CD14-positive monocyte (primary cell): ENCODE measurements at regions not wholly inside any gene's neighbourhood (a gene's known extent, or its start where the extent isn't known, plus 50 kb on each side); places are given as distances from the start of the nearest gene placed in this dataset.

Experiments
- DNase-seq, 3 donors: peaks; one replicate each; pipeline ENCODE4 v3.0.0-alpha.2; 2011 to 2022
- H2AFZ ChIP-seq: 2 replicates; pipeline ENCODE4 v1.6.0; 2012; ENCODE audit warnings: mild to moderate bottlenecking, low read depth, low read length, inconsistent platforms; ENCODE audit not compliant: insufficient read depth, poor library complexity, severe bottlenecking
- H3K27ac ChIP-seq, 2 donors: 1 replicate in 1 of 2; 2 replicates in 1 of 2; pipeline ENCODE4 v1.5.1; 2012 to 2013; ENCODE audit warnings: low read length in 2 of 2, control low read depth in 1 of 2, inconsistent platforms in 1 of 2, low read depth in 1 of 2, mild to moderate bottlenecking in 1 of 2
- H3K27me3 ChIP-seq, 2 donors: one replicate each; pipeline versions ENCODE4 v1.6.0 to v1.6.1; 2011 to 2013; ENCODE audit warnings: low read length in 2 of 2; ENCODE audit not compliant: control insufficient read depth in 2 of 2, insufficient read depth in 2 of 2
- H3K36me3 ChIP-seq, 2 donors: replicated peaks in 1 of 2; 1 replicate in 1 of 2; 2 replicates in 1 of 2; pipeline versions ENCODE4 v1.5.1 to v1.6.1; 2012 to 2013; ENCODE audit warnings: low read length in 2 of 2, control low read depth in 1 of 2, inconsistent platforms in 1 of 2, mild to moderate bottlenecking in 1 of 2; ENCODE audit not compliant: insufficient read depth in 2 of 2, control insufficient read depth in 1 of 2
- H3K4me1 ChIP-seq, 2 donors: 1 replicate in 1 of 2; 2 replicates in 1 of 2; pipeline versions ENCODE4 v1.5.1 to v1.6.1; 2012 to 2013; ENCODE audit warnings: low read length in 2 of 2, control low read depth in 1 of 2, inconsistent platforms in 1 of 2, mild to moderate bottlenecking in 1 of 2, moderate library complexity in 1 of 2; ENCODE audit not compliant: insufficient read depth in 2 of 2, control insufficient read depth in 1 of 2
- H3K4me2 ChIP-seq: replicated peaks from 2 replicates; pipeline ENCODE3; 2012; ENCODE audit warnings: low read length, moderate library complexity, mild to moderate bottlenecking; ENCODE audit not compliant: poor library complexity, severe bottlenecking; ENCODE audit errors: extremely low read depth
- H3K4me3 ChIP-seq, 3 experiments: fragments of 200-600 bp in 1 of 3; sonication (generic) in 1 of 3; replicated peaks in 1 of 3; 1 replicate in 2 of 3; 2 replicates in 1 of 3; pipeline ENCODE4 v1.5.1; 2011 to 2013; ENCODE audit warnings: low read length in 3 of 3, mild to moderate bottlenecking in 3 of 3, control low read depth in 2 of 3, low read depth in 2 of 3, inconsistent platforms in 1 of 3, moderate library complexity in 1 of 3
- H3K79me2 ChIP-seq: 2 replicates; pipeline ENCODE4 v1.6.0; 2012; ENCODE audit warnings: mild to moderate bottlenecking, control low read depth, inconsistent platforms, low read length, moderate library complexity; ENCODE audit not compliant: insufficient read depth
- H3K9ac ChIP-seq: 2 replicates; pipeline ENCODE4 v1.6.0; 2017; ENCODE audit warnings: low read length, mild to moderate bottlenecking; ENCODE audit not compliant: insufficient read depth, poor library complexity, severe bottlenecking
- H3K9me3 ChIP-seq, 2 donors: replicated peaks in 1 of 2; 1 replicate in 1 of 2; 2 replicates in 1 of 2; pipeline versions ENCODE4 v1.5.1 to v1.6.1; 2012 to 2013; ENCODE audit warnings: low read length in 2 of 2, control low read depth in 1 of 2; ENCODE audit not compliant: control insufficient read depth in 1 of 2, insufficient read depth in 1 of 2
- H4K20me1 ChIP-seq: 2 replicates; pipeline ENCODE4 v1.6.0; 2012; ENCODE audit warnings: mild to moderate bottlenecking, low read length, control low read depth, moderate library complexity; ENCODE audit not compliant: insufficient read depth
- H3K27ac Mint-ChIP-seq, 7 donors: one replicate each; pipeline ENCODE4 v1.8.0; 2020; ENCODE audit warnings: mild to moderate bottlenecking in 7 of 7, mixed read lengths in 7 of 7, moderate library complexity in 6 of 7, inconsistent platforms in 2 of 7
- H3K27me3 Mint-ChIP-seq, 3 donors: one replicate each; pipeline ENCODE4 v1.8.0; 2021 to 2022; ENCODE audit warnings: low read depth in 3 of 3, mild to moderate bottlenecking in 3 of 3, mixed read lengths in 3 of 3, moderate library complexity in 3 of 3, inconsistent platforms in 1 of 3
- H3K36me3 Mint-ChIP-seq, 2 donors: one replicate each; pipeline ENCODE4 v1.8.0; 2020; ENCODE audit warnings: mixed read lengths in 2 of 2, inconsistent platforms in 1 of 2, mild to moderate bottlenecking in 1 of 2
- H3K4me1 Mint-ChIP-seq: one replicate; pipeline ENCODE4 v1.8.0; 2020; ENCODE audit warnings: mild to moderate bottlenecking, mixed read lengths
- H3K4me3 Mint-ChIP-seq, 2 donors: one replicate each; pipeline ENCODE4 v1.8.0; 2020; ENCODE audit warnings: mild to moderate bottlenecking in 2 of 2, mixed read lengths in 2 of 2, moderate library complexity in 1 of 2
- H3K9me3 Mint-ChIP-seq, 7 donors: one replicate each; pipeline ENCODE4 v1.8.0; 2020 to 2022; ENCODE audit warnings: mixed read lengths in 7 of 7, mild to moderate bottlenecking in 6 of 7, moderate library complexity in 6 of 7, inconsistent platforms in 2 of 7
- CTCF ChIP-seq: fragments of 200-600 bp; IDR thresholded peaks from one replicate; pipeline ENCODE4 v1.8.0; 2022; ENCODE audit warnings: antibody characterized with exemption, mild to moderate bottlenecking
- WGBS: methylation state at CpG from one replicate; pipeline ENCODE4 v1.1.5; 2013; ENCODE audit warnings: missing lambda C conversion rate; ENCODE audit not compliant: insufficient coverage; 5-methylcytosine and 5-hydroxymethylcytosine counted together
- intact Hi-C, 2 donors: fragments of 100-400 bp; cut with micrococcal nuclease; formaldehyde crosslinking; loops; one replicate each; pipeline versions ENCODE4 v1.15.0 to v1.15.1; 2023

DNA sequence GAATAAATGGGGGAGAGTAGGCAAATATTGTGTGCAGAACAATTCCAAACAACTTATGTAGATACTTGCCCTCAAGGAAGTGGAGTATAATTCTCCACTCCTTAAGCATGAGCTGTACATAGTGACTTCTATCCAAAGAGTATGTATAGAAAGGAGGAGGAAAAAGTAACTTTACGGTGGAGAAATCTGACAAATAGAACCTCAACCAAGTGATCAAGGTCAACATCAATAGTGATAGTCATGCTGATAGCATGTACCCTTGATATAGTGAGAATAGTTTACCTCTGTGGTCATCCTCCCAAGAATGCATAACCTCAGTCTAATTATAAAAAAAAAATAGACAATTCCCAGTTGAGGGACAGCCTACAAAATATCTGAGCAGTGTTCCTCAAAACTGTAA lies 89.1 kb upstream of the NANOS1 start:
- H3K36me3 Mint-ChIP-seq, result no peaks in the 10 kb centered on the region
- H3K27ac Mint-ChIP-seq, result no peak overlapping the region
- Histone ChIP-seq H3K4me1 (no peaks in the 10 kb centered on the region), H2AFZ (no peak overlapping the region), H3K9me3 (peaks cover 0 to 7% of the 10 kb centered on the region in 2 donors), H3K27me3 (peaks cover 2 to 15% of the 10 kb centered on the region in 2 donors), H4K20me1 (no peaks in the 10 kb centered on the region), H3K79me2 (no peaks in the 10 kb centered on the region), H3K36me3 (no peaks in the 10 kb centered on the region), H3K4me2 (no peak overlapping the region), H3K4me3 (no peak overlapping the region), H3K9ac (no peak overlapping the region), H3K27ac (no peak overlapping the region)
- no peak overlapping the region for H3K4me3 Mint-ChIP-seq
- peaks cover 0 to 12% (median 5%) of the 10 kb centered on the region in 7 donors for H3K9me3 Mint-ChIP-seq
- WGBS, result no CpG with 5 or more reads among the region's 1 CpG
- peaks cover 0 to 11% (median 5%) of the 10 kb centered on the region in 3 donors for H3K27me3 Mint-ChIP-seq
- intact Hi-C loops, result no loop called here
- H3K4me1 Mint-ChIP-seq, result no peaks in the 10 kb centered on the region
- no peak for DNase-seq
- no peak for TF ChIP-seq CTCF

DNA sequence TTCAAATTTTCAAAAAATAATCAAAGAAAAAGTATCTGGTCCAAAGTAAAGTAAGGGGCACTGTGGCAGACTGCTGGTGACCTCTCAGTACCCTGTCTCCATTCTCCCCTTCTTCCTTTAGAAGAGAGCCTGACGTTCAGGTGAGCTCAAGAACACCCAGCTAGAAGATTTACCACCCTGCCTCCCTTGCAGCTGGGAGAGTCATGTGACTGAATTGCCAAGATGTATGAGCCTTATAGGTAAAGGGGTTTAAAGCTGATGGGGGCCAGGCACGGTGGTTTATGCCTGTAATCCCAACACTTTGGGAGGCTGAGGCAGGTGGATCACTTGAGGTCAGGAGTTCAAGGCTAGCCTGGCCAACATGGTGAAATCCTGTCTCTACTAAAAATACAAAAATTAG lies 86.3 kb upstream of the NANOS1 start:
- H2AFZ ChIP-seq, result no peak overlapping the region
- DNase-seq, result no peak
- Mint-ChIP-seq H3K27ac (no peak overlapping the region), H3K4me3 (no peak overlapping the region), H3K36me3 (no peaks in the 10 kb centered on the region), H3K4me1 (peaks cover 3% of the 10 kb centered on the region), H3K27me3 (peaks cover 0 to 5% (median 3%) of the 10 kb centered on the region in 3 donors), H3K9me3 (peaks cover 0 to 17% (median 9%) of the 10 kb centered on the region in 7 donors)
- no peaks in the 10 kb centered on the region for H3K27me3 ChIP-seq
- no peaks in the 10 kb centered on the region for H4K20me1 ChIP-seq
- intact Hi-C loops, result no loop called here
- H3K9me3 ChIP-seq, result peaks cover 0 to 9% of the 10 kb centered on the region in 2 donors
- H3K4me3 ChIP-seq, result no peak overlapping the region
- H3K4me1 ChIP-seq, result peaks cover 0 to 2% of the 10 kb centered on the region in 2 donors
- 71% methylated on average over 1 of the region's 2 CpGs for WGBS
- no peak for TF ChIP-seq CTCF
- H3K4me2 ChIP-seq, result no peak overlapping the region
- H3K27ac ChIP-seq, result no peak overlapping the region
- no peaks in the 10 kb centered on the region for H3K79me2 ChIP-seq
- no peak overlapping the region for H3K9ac ChIP-seq
- no peaks in the 10 kb centered on the region for H3K36me3 ChIP-seq
